GM12878 (cell line): ENCODE measurements at regions not wholly inside any gene's neighbourhood (a gene's known extent, or its start where the extent isn't known, plus 50 kb on each side); places are given as distances from the start of the nearest gene placed in this dataset.

Source experiments
- BHLHE40 ChIP-seq, 2 experiments: fragments of 450-650 bp in 1 of 2; IDR thresholded peaks; 2 replicates each; pipeline ENCODE4 v1.6.1; 2011 to 2017; ENCODE audit warnings: low read depth in 2 of 2, borderline replicate concordance in 1 of 2, improper control_type of control experiment in 1 of 2, low read length in 1 of 2, mild to moderate bottlenecking in 1 of 2
- CTCF ChIP-seq, 3 experiments: IDR thresholded peaks in 2 of 3; conservative IDR thresholded peaks in 1 of 3; 2 replicates each; pipeline ENCODE4 v1.5.1; 2011; ENCODE audit warnings: low read depth in 3 of 3, low read length in 3 of 3, mild to moderate bottlenecking in 3 of 3, control low read depth in 2 of 3, moderate library complexity in 2 of 3, inconsistent platforms in 1 of 3, mixed read lengths in 1 of 3; ENCODE audit not compliant: control insufficient read depth in 2 of 3, insufficient read depth in 1 of 3; ENCODE audit errors: extremely low read depth in 1 of 3
- TF ChIP-seq, protein P1 (sequence below): fragments of 450-650 bp; IDR thresholded peaks from 2 replicates; pipeline ENCODE4 v1.6.1; 2018; ENCODE audit warnings: mild to moderate bottlenecking, low read depth, moderate library complexity; ENCODE audit not compliant: partially characterized antibody

DNA sequence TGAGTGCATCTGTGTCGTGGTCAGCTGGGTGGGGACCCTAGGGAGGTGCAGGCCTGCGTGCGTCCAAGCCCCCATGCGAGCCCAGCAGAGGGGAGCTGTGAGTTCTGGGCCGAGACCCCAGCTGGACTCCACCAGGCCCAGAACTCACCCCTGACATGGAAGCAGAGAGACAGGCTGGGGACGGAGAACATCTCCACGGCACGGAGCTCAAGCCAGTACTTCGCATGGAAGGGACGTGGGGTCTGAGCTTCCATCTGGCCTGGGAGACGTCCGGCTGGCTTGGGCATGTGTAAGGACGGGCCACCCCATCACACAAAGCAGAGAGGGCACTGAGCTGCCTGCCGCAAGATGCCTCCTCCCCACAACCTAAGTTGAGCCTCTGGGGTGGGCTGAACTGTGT is 422.4 kb downstream of the CTTN start:
- TF ChIP-seq CTCF (IDR thresholded peaks at IDR 0.05 in 2 of 3, conservative IDR thresholded peaks at IDR 0.05 in 1 of 3; ENCODE audit: control insufficient read depth in 2 of 3, extremely low read depth in 1 of 3, insufficient read depth in 1 of 3, low read depth in 3 of 3, low read length in 3 of 3) = no peak
- TF ChIP-seq, protein P1, sequence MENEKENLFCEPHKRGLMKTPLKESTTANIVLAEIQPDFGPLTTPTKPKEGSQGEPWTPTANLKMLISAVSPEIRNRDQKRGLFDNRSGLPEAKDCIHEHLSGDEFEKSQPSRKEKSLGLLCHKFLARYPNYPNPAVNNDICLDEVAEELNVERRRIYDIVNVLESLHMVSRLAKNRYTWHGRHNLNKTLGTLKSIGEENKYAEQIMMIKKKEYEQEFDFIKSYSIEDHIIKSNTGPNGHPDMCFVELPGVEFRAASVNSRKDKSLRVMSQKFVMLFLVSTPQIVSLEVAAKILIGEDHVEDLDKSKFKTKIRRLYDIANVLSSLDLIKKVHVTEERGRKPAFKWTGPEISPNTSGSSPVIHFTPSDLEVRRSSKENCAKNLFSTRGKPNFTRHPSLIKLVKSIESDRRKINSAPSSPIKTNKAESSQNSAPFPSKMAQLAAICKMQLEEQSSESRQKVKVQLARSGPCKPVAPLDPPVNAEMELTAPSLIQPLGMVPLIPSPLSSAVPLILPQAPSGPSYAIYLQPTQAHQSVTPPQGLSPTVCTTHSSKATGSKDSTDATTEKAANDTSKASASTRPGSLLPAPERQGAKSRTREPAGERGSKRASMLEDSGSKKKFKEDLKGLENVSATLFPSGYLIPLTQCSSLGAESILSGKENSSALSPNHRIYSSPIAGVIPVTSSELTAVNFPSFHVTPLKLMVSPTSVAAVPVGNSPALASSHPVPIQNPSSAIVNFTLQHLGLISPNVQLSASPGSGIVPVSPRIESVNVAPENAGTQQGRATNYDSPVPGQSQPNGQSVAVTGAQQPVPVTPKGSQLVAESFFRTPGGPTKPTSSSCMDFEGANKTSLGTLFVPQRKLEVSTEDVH = no peak
- TF ChIP-seq BHLHE40 (IDR thresholded peaks at IDR 0.05; ENCODE audit: borderline replicate concordance in 1 of 2, low read depth in 2 of 2, low read length in 1 of 2) = no peak
